Ishikawa (cell line): ENCODE measurements at regions not wholly inside any gene's neighbourhood (a gene's known extent, or its start where the extent isn't known, plus 50 kb on each side); places are given as distances from the start of the nearest gene placed in this dataset.

Experiments used
- CEBPB ChIP-seq: IDR thresholded peaks from 2 replicates; pipeline ENCODE4 v1.6.1; 2012
- CREB1 ChIP-seq: IDR thresholded peaks from 2 replicates; pipeline ENCODE4 v1.6.1; 2012; ENCODE audit warnings: low read depth
- MAX ChIP-seq: IDR thresholded peaks from 2 replicates; pipeline ENCODE4 v1.6.1; 2012
- NFIC ChIP-seq: IDR thresholded peaks from 2 replicates; pipeline ENCODE4 v1.6.1; 2012
- RAD21 ChIP-seq: IDR thresholded peaks from 2 replicates; pipeline ENCODE4 v1.6.1; 2012; ENCODE audit warnings: low read depth
- TAF1 ChIP-seq: IDR thresholded peaks from 2 replicates; pipeline ENCODE4 v1.6.1; 2012; ENCODE audit warnings: low read depth, mild to moderate bottlenecking
- TCF12 ChIP-seq: IDR thresholded peaks from 2 replicates; pipeline ENCODE4 v1.6.1; 2012; ENCODE audit warnings: low read depth
- USF1 ChIP-seq: IDR thresholded peaks from 2 replicates; pipeline ENCODE4 v1.6.1; 2012

DNA sequence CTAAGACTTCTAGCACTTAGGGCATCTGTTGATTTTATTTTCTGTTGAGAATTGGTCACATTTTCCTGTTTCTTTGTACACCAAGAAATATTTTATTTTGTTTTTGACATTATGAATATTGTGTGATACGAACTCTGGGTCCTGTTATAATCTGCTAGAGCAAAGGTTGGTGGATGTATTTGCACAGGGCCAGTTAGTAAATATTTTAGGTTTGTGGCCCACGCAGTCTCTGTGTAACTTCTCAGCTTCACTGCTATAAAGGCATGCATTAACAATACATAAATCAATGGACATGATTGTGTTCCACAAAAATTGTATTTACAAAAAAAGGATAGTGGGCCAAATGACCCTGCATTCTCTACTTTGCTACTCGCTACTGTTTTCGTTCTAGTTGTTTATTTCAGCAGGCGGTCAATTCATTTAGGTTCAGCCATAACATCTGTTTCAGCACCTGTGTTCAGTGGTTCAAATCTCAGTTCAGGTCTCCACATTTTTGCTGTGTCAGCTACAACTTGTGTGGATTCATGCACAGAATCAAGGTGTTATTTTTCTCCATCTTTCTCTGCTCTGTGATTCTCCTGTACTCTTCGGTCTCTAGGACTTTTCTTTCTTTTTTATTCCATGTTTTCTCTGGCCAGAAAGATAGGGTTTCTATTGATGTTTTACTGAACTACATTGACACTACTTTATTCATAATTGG, 786.2 kb downstream of the ETS1 start:
- TF ChIP-seq CREB1, result no peak
- no peak for TF ChIP-seq RAD21
- TF ChIP-seq USF1, result no peak
- TF ChIP-seq NFIC, result no peak
- no peak for TF ChIP-seq TCF12
- no peak for TF ChIP-seq MAX
- no peak for TF ChIP-seq TAF1
- TF ChIP-seq CEBPB, result no peak
